ENCODE measurements at regions not wholly inside any gene's neighbourhood (a gene's known extent, or its start where the extent isn't known, plus 50 kb on each side); places are given as distances from the start of the nearest gene placed in this dataset.

GRCh38 chr18:38241216-38241615 is 675.6 kb upstream of the CELF4 start:
- TF ChIP-seq YY1 (IDR thresholded peaks at IDR 0.05; ENCODE audit: insufficient read depth, insufficient read length): no peak
- no peak for TF ChIP-seq ZNF274 (IDR thresholded peaks at IDR 0.05; ENCODE audit: low read depth, low read length)

Measured in NT2/D1 (cell line).